Loucy (cell line): ENCODE measurements at regions not wholly inside any gene's neighbourhood (a gene's known extent, or its start where the extent isn't known, plus 50 kb on each side); places are given as distances from the start of the nearest gene placed in this dataset.

Experiments
- CTCF ChIP-seq: fragments of 200-600 bp; sonication (generic); conservative IDR thresholded peaks from 2 replicates; pipeline ENCODE4 v1.5.1; 2014; ENCODE audit warnings: mild to moderate bottlenecking, antibody characterized with exemption, low read length
- EZH2phosphoT487 ChIP-seq: fragments of 200-600 bp; IDR thresholded peaks from 2 replicates; pipeline ENCODE4 v1.6.1; 2018; ENCODE audit warnings: antibody characterized with exemption, mild to moderate bottlenecking, moderate library complexity, borderline replicate concordance

- TF ChIP-seq CTCF (no peak), EZH2phosphoT487 (no peak)
These were observed 406.2 kb upstream of the ZNF608 start for GRCh38 chr5:125152461-125153189.
